AG04450 (cell line): ENCODE measurements at regions not wholly inside any gene's neighbourhood (a gene's known extent, or its start where the extent isn't known, plus 50 kb on each side); places are given as distances from the start of the nearest gene placed in this dataset.

ENCODE experiments used
- CTCF ChIA-PET: fragments of 300-600, 350-600 bp; formaldehyde crosslinking; extraction: SDS; loops from one replicate; lab custom pipeline; 2022; ENCODE audit warnings: antibody characterized with exemption, inconsistent platforms; lab: Charles Lee
- POLR2A ChIA-PET: fragments of 350-600 bp; formaldehyde crosslinking; extraction: SDS; loops from one replicate; lab custom pipeline; 2021; ENCODE audit warnings: antibody characterized with exemption, inconsistent platforms; lab: Yijun Ruan, JAX
- DNase-seq: peaks from one replicate; pipeline ENCODE4 v3.0.0-alpha.2; 2011; ENCODE audit warnings: low read depth, low spot score
- H3K27ac ChIP-seq: one replicate; pipeline ENCODE4 v1.5.1; 2012; ENCODE audit warnings: low read depth, low read length, control low read depth
- H3K27me3 ChIP-seq: one replicate; pipeline ENCODE4 v1.6.0; 2012; ENCODE audit warnings: low read length; ENCODE audit not compliant: control insufficient read depth, insufficient read depth
- H3K4me3 ChIP-seq: 2 replicates; pipeline ENCODE4 v1.5.1; 2011; ENCODE audit warnings: mild to moderate bottlenecking, low read depth, low read length, control low read depth
- H3K9me3 ChIP-seq: 2 replicates; pipeline ENCODE4 v1.5.1; 2012; ENCODE audit warnings: low read length; ENCODE audit not compliant: control insufficient read depth, insufficient read depth
- TF ChIP-seq, protein P1 (sequence below): IDR thresholded peaks from 2 replicates; pipeline ENCODE4 v1.5.1; 2011; ENCODE audit warnings: low read depth, low read length, control low read depth, inconsistent platforms

DNA sequence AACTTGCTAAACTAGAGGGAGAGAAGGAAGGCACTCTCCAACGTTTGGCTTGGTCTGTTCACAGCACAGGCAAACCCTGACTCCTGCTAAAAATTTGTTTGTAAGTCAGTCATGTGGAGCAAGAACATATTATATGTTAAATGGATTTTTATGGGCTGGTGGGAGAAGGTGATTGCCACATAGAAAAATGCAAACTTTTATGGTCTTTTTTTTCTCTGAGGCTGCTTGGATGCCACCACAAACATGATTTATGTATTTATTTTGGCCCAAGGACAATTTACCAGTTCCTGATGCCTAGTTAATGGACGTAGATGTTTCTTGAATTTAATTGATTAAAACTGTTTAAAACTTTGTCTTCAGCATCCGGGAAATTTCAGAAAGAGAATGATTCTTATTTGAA, 274.2 kb upstream of the MYOCD start:
- Histone ChIP-seq H3K9me3 (no peaks in the 10 kb centered on the region), H3K27me3 (no peaks in the 10 kb centered on the region), H3K27ac (no peak overlapping the region), H3K4me3 (no peak overlapping the region)
- ChIA-PET CTCF (no interaction called here), POLR2A (no interaction called here)
- DNase-seq = no peak
- TF ChIP-seq, protein P1, sequence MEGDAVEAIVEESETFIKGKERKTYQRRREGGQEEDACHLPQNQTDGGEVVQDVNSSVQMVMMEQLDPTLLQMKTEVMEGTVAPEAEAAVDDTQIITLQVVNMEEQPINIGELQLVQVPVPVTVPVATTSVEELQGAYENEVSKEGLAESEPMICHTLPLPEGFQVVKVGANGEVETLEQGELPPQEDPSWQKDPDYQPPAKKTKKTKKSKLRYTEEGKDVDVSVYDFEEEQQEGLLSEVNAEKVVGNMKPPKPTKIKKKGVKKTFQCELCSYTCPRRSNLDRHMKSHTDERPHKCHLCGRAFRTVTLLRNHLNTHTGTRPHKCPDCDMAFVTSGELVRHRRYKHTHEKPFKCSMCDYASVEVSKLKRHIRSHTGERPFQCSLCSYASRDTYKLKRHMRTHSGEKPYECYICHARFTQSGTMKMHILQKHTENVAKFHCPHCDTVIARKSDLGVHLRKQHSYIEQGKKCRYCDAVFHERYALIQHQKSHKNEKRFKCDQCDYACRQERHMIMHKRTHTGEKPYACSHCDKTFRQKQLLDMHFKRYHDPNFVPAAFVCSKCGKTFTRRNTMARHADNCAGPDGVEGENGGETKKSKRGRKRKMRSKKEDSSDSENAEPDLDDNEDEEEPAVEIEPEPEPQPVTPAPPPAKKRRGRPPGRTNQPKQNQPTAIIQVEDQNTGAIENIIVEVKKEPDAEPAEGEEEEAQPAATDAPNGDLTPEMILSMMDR = no peak

DNA sequence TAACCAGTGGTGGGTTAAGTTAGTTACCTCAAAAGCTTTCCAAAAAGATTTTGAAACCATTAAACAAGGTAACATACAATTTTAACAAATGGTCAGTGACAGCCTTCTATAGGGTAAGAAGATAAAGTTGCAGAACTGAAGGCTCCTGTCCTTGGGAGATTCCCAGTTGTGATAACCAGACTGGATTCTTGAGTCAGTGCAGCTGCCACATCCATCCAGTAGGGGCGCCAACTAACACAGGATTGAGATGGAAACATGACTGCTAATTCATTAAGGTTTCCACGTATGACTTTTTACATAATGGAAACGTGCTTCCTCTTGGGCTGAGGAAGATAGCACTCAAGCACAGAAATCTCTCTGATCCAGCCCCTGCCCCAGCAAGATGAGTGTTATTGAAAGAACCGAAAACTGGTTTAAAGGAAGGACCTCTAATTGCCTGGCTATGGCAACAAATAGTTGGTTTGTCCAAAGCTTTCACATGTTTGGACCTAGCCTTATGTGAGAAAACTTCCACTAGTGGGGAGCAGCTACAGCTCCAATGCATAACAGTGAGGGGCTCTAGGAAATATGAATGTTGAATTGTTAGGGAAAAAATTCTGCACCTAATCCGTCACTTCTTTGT, 269.8 kb upstream of the MYOCD start:
- DNase-seq = no peak
- Histone ChIP-seq H3K9me3 (no peaks in the 10 kb centered on the region), H3K4me3 (no peak overlapping the region), H3K27ac (no peak overlapping the region), H3K27me3 (no peaks in the 10 kb centered on the region)
- ChIA-PET CTCF (no interaction called here), POLR2A (no interaction called here)
- TF ChIP-seq, protein P1 = peak; percentile 48

GRCh38 chr17:12398441-12399051, 267.1 kb upstream of the MYOCD start:
- no peak overlapping the region for H3K27ac ChIP-seq
- CTCF ChIA-PET = no interaction called here
- H3K4me3 ChIP-seq = no peak overlapping the region
- H3K27me3 ChIP-seq = no peaks in the 10 kb centered on the region
- DNase-seq = no peak
- no peaks in the 10 kb centered on the region for H3K9me3 ChIP-seq
- POLR2A ChIA-PET = no interaction called here
- TF ChIP-seq, protein P1 = no peak

DNA sequence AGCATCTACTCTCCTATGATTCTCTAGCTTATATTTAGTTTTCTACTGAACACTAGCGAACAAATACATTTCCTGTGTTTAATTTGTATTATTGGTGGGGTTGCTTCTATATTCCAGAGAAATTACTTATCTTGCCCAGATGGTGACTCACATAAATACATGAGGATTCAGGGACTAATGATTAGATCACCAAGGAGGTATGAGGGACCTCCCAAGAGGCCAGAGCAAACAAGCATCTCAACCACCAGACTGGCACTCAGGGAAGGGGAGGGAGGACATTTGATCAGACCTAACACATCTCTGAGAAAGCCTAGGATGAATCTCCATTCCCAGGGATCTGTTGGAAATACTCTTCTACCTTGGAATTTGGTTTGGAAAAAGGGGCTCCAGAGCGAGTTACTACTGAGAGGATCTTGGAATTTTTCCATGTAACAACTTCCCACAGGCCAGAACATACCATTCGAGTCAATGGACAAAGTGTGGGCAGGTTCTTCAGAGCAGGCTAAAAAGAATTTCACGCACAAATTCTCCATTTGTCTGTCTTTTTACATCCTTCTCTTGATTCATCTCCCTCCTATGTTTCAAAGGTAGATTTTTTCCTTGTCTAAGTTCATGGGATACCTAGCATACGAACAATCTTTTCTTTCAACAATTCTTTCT, 262.6 kb upstream of the MYOCD start:
- H3K4me3 ChIP-seq = no peak overlapping the region
- POLR2A ChIA-PET = interaction anchor here (0.7 kb wide), 1 partner anchor 1179 kb away, joined by 3 read pairs; no protein-coding TSS in a partner anchor

More for the DNA sequence above, 262.6 kb upstream of the MYOCD start:
- Histone ChIP-seq H3K9me3 (no peaks in the 10 kb centered on the region), H3K27me3 (no peaks in the 10 kb centered on the region), H3K27ac (peak overlapping the region; percentile 72)
- CTCF ChIA-PET = interaction anchor here (1.3 to 2.1 kb wide), 2 partner anchors 143 to 265 kb away, joined by 5 to 8 read pairs; no protein-coding TSS in a partner anchor
- DNase-seq = peak; percentile 84
- TF ChIP-seq, protein P1 = no peak
